Motor neuron (in vitro differentiated cells): ENCODE measurements at regions not wholly inside any gene's neighbourhood (a gene's known extent, or its start where the extent isn't known, plus 50 kb on each side); places are given as distances from the start of the nearest gene placed in this dataset.

ENCODE experiments used
- ATAC-seq, 8 experiments: fragments of 200-7000 bp; cut with Tn5 transposase; replicated peaks in 6 of 8; 2 replicates each; pipeline ENCODE4 v1.8.0; 2021; ENCODE audit warnings: mild to moderate bottlenecking in 8 of 8, moderate library complexity in 8 of 8
- H3K27ac ChIP-seq, 2 donors: fragments of 250-450 bp; sonication (Bioruptor Pico); 2 replicates each; pipeline ENCODE4 v1.9.0; 2021; ENCODE audit warnings: antibody characterized with exemption in 2 of 2, mild to moderate bottlenecking in 2 of 2, moderate library complexity in 1 of 2
- H3K4me1 ChIP-seq, 2 donors: fragments of 250-450 bp; sonication (Bioruptor Pico); replicated peaks in 1 of 2; 2 replicates each; pipeline ENCODE4 v1.6.1; 2021; ENCODE audit warnings: antibody characterized with exemption in 2 of 2, mild to moderate bottlenecking in 2 of 2, moderate library complexity in 1 of 2
- H3K4me3 ChIP-seq, 5 donors: fragments of 250-450 bp; sonication (Bioruptor Pico); 2 replicates each; pipeline ENCODE4 v1.9.0; 2021; ENCODE audit warnings: antibody characterized with exemption in 5 of 5, mild to moderate bottlenecking in 5 of 5, moderate library complexity in 4 of 5
- WGBS, 10 experiments: fragments of 450-650 bp; shearing (Covaris generic); methylation state at CpG; one replicate each; pipeline ENCODE4 v1.0.0; 2022; 5-methylcytosine and 5-hydroxymethylcytosine counted together
- in situ Hi-C, 9 experiments: fragments of 400-800 bp; cut with MboI; loops; one replicate each; pipeline ENCODE4 v1.15.0; 2021; ENCODE audit warnings: low sequenced_read_pairs in 9 of 9, low pct_unique_long_range_greater_than_20kb in 2 of 9; ENCODE audit not compliant: unreplicated experiment in 9 of 9

- H3K27ac ChIP-seq: no peak overlapping the region
- no peak overlapping the region for H3K4me3 ChIP-seq
- WGBS, 10 experiments: 60 to 100% (median 91%) methylated on average over 1 to 5 of the region's 5 CpGs
- in situ Hi-C loops: no loop called here
- ATAC-seq: no peak
- peaks cover 0 to 4% of the 10 kb centered on the region in 2 donors for H3K4me1 ChIP-seq
Measured at GRCh38 chr1:80214888-80215540, 1208.5 kb upstream of the ADGRL4 start.

- peaks cover 0 to 4% of the 10 kb centered on the region in 2 donors for H3K4me1 ChIP-seq
- WGBS, 10 experiments: 0 to 100% (median 93%) methylated on average over 1 to 3 of the region's 3 CpGs
- no peak for ATAC-seq
- no peak overlapping the region for H3K27ac ChIP-seq
- in situ Hi-C loops: no loop called here
- H3K4me3 ChIP-seq: no peak overlapping the region
Measured at GRCh38 chr1:80212948-80213347, 1206.4 kb upstream of the ADGRL4 start.

GRCh38 chr1:80211691-80212380, 1205.3 kb upstream of the ADGRL4 start:
- H3K4me1 ChIP-seq: peaks cover 0 to 4% of the 10 kb centered on the region in 2 donors
- H3K27ac ChIP-seq: no peak overlapping the region
- in situ Hi-C loops: no loop called here
- no peak overlapping the region for H3K4me3 ChIP-seq
- 3 to 95% (median 76%) methylated on average over 2 to 8 of the region's 8 CpGs for WGBS, 10 experiments
- ATAC-seq: peak in 2 of 8 experiments; percentile 38 to 62

GRCh38 chr1:80202118-80202517, 1195.6 kb upstream of the ADGRL4 start:
- Histone ChIP-seq H3K4me3 (no peak overlapping the region), H3K4me1 (no peaks in the 10 kb centered on the region), H3K27ac (no peak overlapping the region)
- no peak for ATAC-seq
- WGBS, 10 experiments: 34 to 96% (median 83%) methylated on average over 1 to 4 of the region's 4 CpGs
- in situ Hi-C loops: no loop called here

GRCh38 chr1:80194221-80194620, 1187.7 kb upstream of the ADGRL4 start:
- peaks cover 0 to 5% of the 10 kb centered on the region in 2 donors for H3K4me1 ChIP-seq
- in situ Hi-C loops: no loop called here
- no peak overlapping the region for H3K27ac ChIP-seq
- no peak for ATAC-seq
- WGBS, 10 experiments: 20 to 100% (median 85%) methylated on average over 1 to 4 of the region's 4 CpGs
- no peak overlapping the region for H3K4me3 ChIP-seq

- no peak overlapping the region for H3K27ac ChIP-seq
- no peak for ATAC-seq
- in situ Hi-C loops: no loop called here
- H3K4me1 ChIP-seq: peaks cover 0 to 3% of the 10 kb centered on the region in 2 donors
- no peak overlapping the region for H3K4me3 ChIP-seq
Measured at GRCh38 chr1:80181418-80181817, 1174.9 kb upstream of the ADGRL4 start.

- ATAC-seq: no peak
- WGBS, 10 experiments: 0 to 87% (median 52%) methylated on average over 1 to 4 of the region's 4 CpGs
Measured at GRCh38 chr1:80171631-80172030, 1165.1 kb upstream of the ADGRL4 start.

GRCh38 chr1:80170811-80171485, 1164.4 kb upstream of the ADGRL4 start:
- WGBS, 10 experiments: 0 to 83% (median 40%) methylated on average over 1 of the region's 1 CpG; no CpG with 5 or more reads in 1 of the 10 experiments
- no peaks in the 10 kb centered on the region for H3K4me1 ChIP-seq
- no peak overlapping the region for H3K4me3 ChIP-seq
- H3K27ac ChIP-seq: no peak overlapping the region
- ATAC-seq: peak in 6 of 8 experiments; percentile 25 to 68 (median 44)
- in situ Hi-C loops: no loop called here

More at GRCh38 chr1:80171631-80172030, 1165.1 kb upstream of the ADGRL4 start:
- no peaks in the 10 kb centered on the region for H3K4me1 ChIP-seq
- H3K27ac ChIP-seq: no peak overlapping the region
- H3K4me3 ChIP-seq: no peak overlapping the region
- in situ Hi-C loops: no loop called here

- H3K4me3 ChIP-seq: no peak overlapping the region
- no peak for ATAC-seq
- in situ Hi-C loops: no loop called here
- H3K27ac ChIP-seq: no peak overlapping the region
- peaks cover 0 to 2% of the 10 kb centered on the region in 2 donors for H3K4me1 ChIP-seq
Measured at GRCh38 chr1:80164150-80164549, 1157.6 kb upstream of the ADGRL4 start.

- in situ Hi-C loops: no loop called here
- 70 to 98% (median 92%) methylated on average over 1 to 6 of the region's 6 CpGs; no CpG with 5 or more reads in 2 of the 10 experiments for WGBS, 10 experiments
- H3K4me1 ChIP-seq: peaks cover 0 to 2% of the 10 kb centered on the region in 2 donors
- ATAC-seq: no peak
- H3K4me3 ChIP-seq: no peak overlapping the region
- no peak overlapping the region for H3K27ac ChIP-seq
Measured at GRCh38 chr1:80163686-80164085, 1157.2 kb upstream of the ADGRL4 start.

GRCh38 chr1:80158771-80159170, 1152.2 kb upstream of the ADGRL4 start:
- in situ Hi-C loops: no loop called here
- peaks cover 0 to 2% of the 10 kb centered on the region in 2 donors for H3K4me1 ChIP-seq
- 0 to 100% (median 91%) methylated on average over 1 to 2 of the region's 2 CpGs; no CpG with 5 or more reads in 2 of the 10 experiments for WGBS, 10 experiments
- no peak overlapping the region for H3K4me3 ChIP-seq
- ATAC-seq: peak in 1 of 8 experiments; percentile 36
- no peak overlapping the region for H3K27ac ChIP-seq

- ATAC-seq: no peak
- 25 to 100% (median 85%) methylated on average over 1 to 4 of the region's 4 CpGs for WGBS, 10 experiments
- peaks cover 0 to 2% of the 10 kb centered on the region in 2 donors for H3K4me1 ChIP-seq
- H3K27ac ChIP-seq: no peak overlapping the region
- H3K4me3 ChIP-seq: no peak overlapping the region
- in situ Hi-C loops: no loop called here
Measured at GRCh38 chr1:80158266-80158665, 1151.7 kb upstream of the ADGRL4 start.

- in situ Hi-C loops: no loop called here
Measured at GRCh38 chr1:80155371-80155770, 1148.8 kb upstream of the ADGRL4 start.

More at GRCh38 chr1:80155371-80155770, 1148.8 kb upstream of the ADGRL4 start:
- 0 to 67% (median 26%) methylated on average over 1 to 2 of the region's 2 CpGs; no CpG with 5 or more reads in 2 of the 10 experiments for WGBS, 10 experiments
- no peak overlapping the region for H3K4me3 ChIP-seq
- no peaks in the 10 kb centered on the region for H3K4me1 ChIP-seq
- H3K27ac ChIP-seq: no peak overlapping the region
- ATAC-seq: peak in 2 of 8 experiments; percentile 29 to 49
